Activated CD4-positive, alpha-beta memory T cell treated with anti-CD3 and anti-CD28 coated beads, Interleukin-2, amount 10 ng/mL, durations not matched to agents 7 days and 5 days (primary cell): ENCODE measurements at regions not wholly inside any gene's neighbourhood (a gene's known extent, or its start where the extent isn't known, plus 50 kb on each side); places are given as distances from the start of the nearest gene placed in this dataset.

Experiments
- CTCF ChIA-PET: fragments of 350-600 bp; sonication (Branson Sonifier 250); formaldehyde crosslinking; loops from one replicate; lab custom pipeline; 2021; ENCODE audit warnings: antibody characterized with exemption, inconsistent platforms; lab: Charles Lee
- POLR2A ChIA-PET: fragments of 350-600 bp; sonication (Branson Sonifier 250); formaldehyde crosslinking; loops from one replicate; lab custom pipeline; 2021; ENCODE audit warnings: antibody characterized with exemption; lab: Charles Lee
- DNase-seq: peaks from one replicate; pipeline ENCODE4 v3.0.0-alpha.2; 2020
- H3K27ac Mint-ChIP-seq: one replicate; pipeline ENCODE4 v1.8.0; 2021; ENCODE audit warnings: mild to moderate bottlenecking, mixed read lengths
- H3K27me3 Mint-ChIP-seq: one replicate; pipeline ENCODE4 v1.8.0; 2021; ENCODE audit warnings: mixed read lengths
- H3K36me3 Mint-ChIP-seq: one replicate; pipeline ENCODE4 v1.8.0; 2021; ENCODE audit warnings: low read depth, mixed read lengths
- H3K4me1 Mint-ChIP-seq: one replicate; pipeline ENCODE4 v1.8.0; 2021; ENCODE audit warnings: mixed read lengths
- H3K4me3 Mint-ChIP-seq: one replicate; pipeline ENCODE4 v1.8.0; 2021; ENCODE audit warnings: mild to moderate bottlenecking, mixed read lengths
- H3K9me3 Mint-ChIP-seq: one replicate; pipeline ENCODE4 v1.8.0; 2021; ENCODE audit warnings: mixed read lengths

- CTCF ChIA-PET: no interaction called here
- H3K27ac Mint-ChIP-seq: no peak overlapping the region
- H3K9me3 Mint-ChIP-seq: no peaks in the 10 kb centered on the region
- H3K4me3 Mint-ChIP-seq: no peak overlapping the region
- H3K4me1 Mint-ChIP-seq: no peaks in the 10 kb centered on the region
- no peak for DNase-seq
- POLR2A ChIA-PET: no interaction called here
- no peaks in the 10 kb centered on the region for H3K27me3 Mint-ChIP-seq
- no peaks in the 10 kb centered on the region for H3K36me3 Mint-ChIP-seq
Measured at GRCh38 chr3:84096188-84096587, 862.6 kb upstream of the CADM2 start.

GRCh38 chr3:84100861-84101260 is 857.9 kb upstream of the CADM2 start:
- Mint-ChIP-seq H3K4me1 (no peaks in the 10 kb centered on the region), H3K27me3 (no peaks in the 10 kb centered on the region), H3K27ac (no peak overlapping the region), H3K36me3 (no peaks in the 10 kb centered on the region), H3K4me3 (no peak overlapping the region), H3K9me3 (peaks cover 5% of the 10 kb centered on the region)
- ChIA-PET POLR2A (no interaction called here), CTCF (no interaction called here)
- no peak for DNase-seq

GRCh38 chr3:84108442-84108971 is 850.3 kb upstream of the CADM2 start:
- no peak overlapping the region for H3K27ac Mint-ChIP-seq
- no peak overlapping the region for H3K4me3 Mint-ChIP-seq
- H3K4me1 Mint-ChIP-seq: no peaks in the 10 kb centered on the region
- CTCF ChIA-PET: no interaction called here
- DNase-seq: no peak
- H3K27me3 Mint-ChIP-seq: no peaks in the 10 kb centered on the region
- H3K36me3 Mint-ChIP-seq: no peaks in the 10 kb centered on the region
- POLR2A ChIA-PET: no interaction called here
- peaks cover 15% of the 10 kb centered on the region for H3K9me3 Mint-ChIP-seq

DNA sequence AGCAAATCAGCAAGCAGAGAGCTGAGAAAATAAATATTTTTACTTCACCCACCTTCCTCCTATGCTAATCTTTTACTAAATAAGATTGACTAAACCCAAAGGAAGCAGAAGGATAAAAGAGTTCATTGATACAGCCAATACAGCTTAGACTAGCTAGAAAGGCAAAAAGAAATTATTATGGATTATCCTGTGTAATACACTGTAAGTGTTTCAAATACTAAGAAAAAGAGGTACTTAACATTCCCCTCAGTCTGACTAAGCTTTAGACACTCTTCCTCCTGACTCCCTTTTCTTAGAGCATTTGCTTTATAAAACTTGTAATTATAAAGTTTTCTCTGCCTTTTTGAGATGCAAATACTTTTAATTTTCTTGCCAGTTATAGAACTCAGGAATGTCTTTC is 848.9 kb upstream of the CADM2 start:
- Mint-ChIP-seq H3K27ac (no peak overlapping the region), H3K9me3 (peaks cover 15% of the 10 kb centered on the region), H3K36me3 (no peaks in the 10 kb centered on the region), H3K27me3 (no peaks in the 10 kb centered on the region), H3K4me1 (no peaks in the 10 kb centered on the region), H3K4me3 (no peak overlapping the region)
- POLR2A ChIA-PET: no interaction called here
- DNase-seq: no peak
- CTCF ChIA-PET: no interaction called here

GRCh38 chr3:84110787-84111186 is 848.0 kb upstream of the CADM2 start:
- no peaks in the 10 kb centered on the region for H3K4me1 Mint-ChIP-seq
- CTCF ChIA-PET: no interaction called here
- DNase-seq: no peak
- H3K27ac Mint-ChIP-seq: no peak overlapping the region
- no peak overlapping the region for H3K4me3 Mint-ChIP-seq
- H3K9me3 Mint-ChIP-seq: peaks cover 12% of the 10 kb centered on the region
- POLR2A ChIA-PET: no interaction called here
- H3K27me3 Mint-ChIP-seq: no peaks in the 10 kb centered on the region
- no peaks in the 10 kb centered on the region for H3K36me3 Mint-ChIP-seq

GRCh38 chr3:84125201-84125721 is 833.5 kb upstream of the CADM2 start:
- Mint-ChIP-seq H3K4me1 (no peaks in the 10 kb centered on the region), H3K9me3 (peaks cover 17% of the 10 kb centered on the region), H3K27me3 (no peaks in the 10 kb centered on the region), H3K36me3 (no peaks in the 10 kb centered on the region), H3K27ac (no peak overlapping the region), H3K4me3 (no peak overlapping the region)
- POLR2A ChIA-PET: no interaction called here
- DNase-seq: no peak
- CTCF ChIA-PET: no interaction called here

- Mint-ChIP-seq H3K27me3 (no peaks in the 10 kb centered on the region), H3K27ac (no peak overlapping the region), H3K4me1 (no peaks in the 10 kb centered on the region), H3K9me3 (peaks cover 17% of the 10 kb centered on the region), H3K36me3 (no peaks in the 10 kb centered on the region), H3K4me3 (no peak overlapping the region)
- no peak for DNase-seq
- ChIA-PET CTCF (no interaction called here), POLR2A (no interaction called here)
Measured at GRCh38 chr3:84125760-84126159, 833.0 kb upstream of the CADM2 start.

GRCh38 chr3:84126160-84126559 is 832.6 kb upstream of the CADM2 start:
- DNase-seq: no peak
- ChIA-PET POLR2A (no interaction called here), CTCF (no interaction called here)
- H3K27ac Mint-ChIP-seq: no peak overlapping the region
- H3K4me3 Mint-ChIP-seq: no peak overlapping the region
- no peaks in the 10 kb centered on the region for H3K36me3 Mint-ChIP-seq
- H3K27me3 Mint-ChIP-seq: no peaks in the 10 kb centered on the region
- peaks cover 17% of the 10 kb centered on the region for H3K9me3 Mint-ChIP-seq
- no peaks in the 10 kb centered on the region for H3K4me1 Mint-ChIP-seq

- no peak for DNase-seq
- H3K4me1 Mint-ChIP-seq: no peaks in the 10 kb centered on the region
- H3K9me3 Mint-ChIP-seq: peaks cover 14% of the 10 kb centered on the region
- no peak overlapping the region for H3K4me3 Mint-ChIP-seq
- no peak overlapping the region for H3K27ac Mint-ChIP-seq
- no peaks in the 10 kb centered on the region for H3K36me3 Mint-ChIP-seq
- ChIA-PET CTCF (no interaction called here), POLR2A (no interaction called here)
- H3K27me3 Mint-ChIP-seq: no peaks in the 10 kb centered on the region
Measured at GRCh38 chr3:84128024-84128423, 830.8 kb upstream of the CADM2 start.

DNA sequence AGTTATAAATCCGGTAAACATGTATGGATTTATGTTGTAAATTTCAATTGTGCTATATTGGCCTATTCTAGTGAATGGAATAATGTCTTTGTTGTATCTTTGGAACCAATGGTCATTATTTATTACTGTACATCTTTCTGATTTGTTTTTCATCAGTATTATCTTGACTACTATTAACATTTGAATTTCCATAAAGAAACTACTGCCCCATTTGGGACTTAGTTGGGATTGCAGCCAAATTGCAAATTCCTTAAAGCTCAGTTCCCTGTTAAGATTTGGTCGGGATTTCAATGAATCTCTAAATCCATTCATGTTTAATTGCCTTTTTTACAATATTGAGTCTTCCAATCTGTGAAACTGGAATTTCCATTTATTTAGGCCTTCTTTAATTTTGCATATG is 822.4 kb upstream of the CADM2 start:
- Mint-ChIP-seq H3K4me1 (no peaks in the 10 kb centered on the region), H3K27ac (no peak overlapping the region), H3K4me3 (no peak overlapping the region), H3K36me3 (no peaks in the 10 kb centered on the region), H3K9me3 (peaks cover 6% of the 10 kb centered on the region), H3K27me3 (no peaks in the 10 kb centered on the region)
- DNase-seq: no peak
- ChIA-PET POLR2A (no interaction called here), CTCF (no interaction called here)

DNA sequence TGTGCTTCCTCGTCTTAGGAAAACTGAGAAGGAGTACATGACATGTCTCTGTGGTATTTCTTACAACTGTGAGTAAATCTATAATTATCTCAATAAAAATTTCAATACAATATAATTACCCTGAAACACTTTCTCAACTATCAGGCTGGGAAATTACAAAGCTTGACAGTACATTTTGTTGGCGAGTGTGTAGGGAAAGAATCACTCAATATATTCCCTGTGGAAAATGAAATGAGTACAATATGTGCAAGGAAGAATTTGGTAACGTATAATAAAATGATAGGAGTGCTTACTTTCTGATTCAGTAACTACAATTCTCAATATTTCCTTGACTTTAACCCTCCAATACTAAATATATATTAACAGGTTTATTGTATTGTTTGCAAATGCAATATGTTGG is 818.2 kb upstream of the CADM2 start:
- Mint-ChIP-seq H3K4me1 (no peaks in the 10 kb centered on the region), H3K9me3 (peaks cover 3% of the 10 kb centered on the region), H3K27ac (no peak overlapping the region), H3K36me3 (no peaks in the 10 kb centered on the region), H3K4me3 (no peak overlapping the region), H3K27me3 (no peaks in the 10 kb centered on the region)
- ChIA-PET CTCF (no interaction called here), POLR2A (no interaction called here)
- no peak for DNase-seq

GRCh38 chr3:84141571-84141970 is 817.2 kb upstream of the CADM2 start:
- H3K36me3 Mint-ChIP-seq: no peaks in the 10 kb centered on the region
- H3K27me3 Mint-ChIP-seq: no peaks in the 10 kb centered on the region
- no peak overlapping the region for H3K4me3 Mint-ChIP-seq
- no peaks in the 10 kb centered on the region for H3K4me1 Mint-ChIP-seq
- H3K9me3 Mint-ChIP-seq: no peaks in the 10 kb centered on the region
- ChIA-PET POLR2A (no interaction called here), CTCF (no interaction called here)
- no peak for DNase-seq
- H3K27ac Mint-ChIP-seq: no peak overlapping the region

- Mint-ChIP-seq H3K27ac (no peak overlapping the region), H3K36me3 (no peaks in the 10 kb centered on the region), H3K4me1 (no peaks in the 10 kb centered on the region), H3K9me3 (peaks cover 10% of the 10 kb centered on the region), H3K4me3 (no peak overlapping the region), H3K27me3 (no peaks in the 10 kb centered on the region)
- ChIA-PET CTCF (no interaction called here), POLR2A (no interaction called here)
- no peak for DNase-seq
Measured at GRCh38 chr3:84165328-84165727, 793.5 kb upstream of the CADM2 start.

DNA sequence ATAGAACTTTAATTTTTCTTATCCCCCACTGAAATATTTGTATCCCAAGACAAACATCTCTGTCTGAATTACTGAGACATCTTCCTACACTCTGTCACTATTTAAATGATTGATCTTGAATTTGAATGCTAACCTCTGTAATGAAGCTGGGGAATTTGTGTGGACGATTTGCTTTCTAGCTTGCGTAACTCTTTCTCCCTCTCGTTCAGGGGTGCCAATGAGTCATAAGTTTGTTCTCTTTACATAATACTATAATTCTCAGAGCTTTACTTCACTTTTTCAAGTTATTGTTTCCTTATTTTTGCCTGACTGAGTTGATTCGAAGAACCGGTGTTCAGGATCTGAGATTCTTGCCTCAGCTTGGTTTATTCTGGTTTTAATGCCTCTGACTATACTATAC is 783.3 kb upstream of the CADM2 start:
- Mint-ChIP-seq H3K4me1 (no peaks in the 10 kb centered on the region), H3K27me3 (no peaks in the 10 kb centered on the region), H3K36me3 (no peaks in the 10 kb centered on the region), H3K9me3 (peaks cover 15% of the 10 kb centered on the region), H3K4me3 (no peak overlapping the region), H3K27ac (no peak overlapping the region)
- DNase-seq: no peak
- ChIA-PET POLR2A (no interaction called here), CTCF (no interaction called here)
